GM12892 (cell line): ENCODE measurements at regions not wholly inside any gene's neighbourhood (a gene's known extent, or its start where the extent isn't known, plus 50 kb on each side); places are given as distances from the start of the nearest gene placed in this dataset.

Source experiments
- POLR2A ChIP-seq: IDR thresholded peaks from 2 replicates; pipeline ENCODE4 v1.6.1; 2011; ENCODE audit warnings: low read depth, low read length, control low read depth
- POLR2AphosphoS5 ChIP-seq: IDR thresholded peaks from 2 replicates; pipeline ENCODE4 v1.6.1; 2011; ENCODE audit warnings: low read depth, low read length, control low read depth

GRCh38 chr16:48011878-48012658 is 143.7 kb downstream of the ABCC12 start:
- TF ChIP-seq POLR2A (no peak), POLR2AphosphoS5 (no peak)
